ENCODE measurements at regions not wholly inside any gene's neighbourhood (a gene's known extent, or its start where the extent isn't known, plus 50 kb on each side); places are given as distances from the start of the nearest gene placed in this dataset.

DNA sequence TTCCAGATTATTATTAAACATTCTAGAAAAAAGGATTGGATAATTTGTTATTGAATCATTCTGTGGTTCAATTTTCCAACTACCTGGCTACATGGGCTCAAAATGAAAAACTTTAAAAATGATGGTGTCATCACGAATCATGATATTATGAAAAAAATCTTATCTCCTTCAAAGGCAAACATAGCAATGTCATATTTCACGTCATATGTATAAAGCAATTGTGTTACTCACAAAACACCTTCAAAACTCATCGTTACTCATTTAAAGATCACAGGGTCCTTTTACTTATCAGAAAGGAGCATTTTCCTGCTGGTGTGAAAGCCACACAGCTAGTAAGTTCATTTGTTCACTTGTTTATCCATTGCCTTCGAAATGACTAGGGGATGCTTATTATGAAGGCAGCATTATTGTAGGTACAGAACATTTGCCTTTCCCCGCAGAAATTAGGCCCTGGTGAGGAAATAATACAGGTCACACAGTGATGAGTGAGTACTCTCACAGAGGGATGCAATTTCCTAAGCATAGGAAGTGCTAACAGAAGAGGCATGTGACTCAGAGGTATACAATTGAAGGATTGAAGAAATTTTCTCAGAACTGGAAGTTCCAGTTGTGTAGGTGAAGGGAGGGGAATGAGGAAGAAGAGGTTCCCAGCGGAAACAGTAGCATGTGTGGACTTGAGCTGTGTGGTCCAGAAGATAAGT is 478.7 kb downstream of the INHBA start:
- no peaks in the 10 kb centered on the region for H3K4me1 ChIP-seq (ENCODE audit: control insufficient read depth in 4 of 4, insufficient read depth in 4 of 4, low read length in 3 of 4)
- no peaks in the 10 kb centered on the region for H3K36me3 ChIP-seq (ENCODE audit: control insufficient read depth in 4 of 4, insufficient read depth in 3 of 4, low read depth in 1 of 4, low read length in 3 of 4)
- H3K4me3 ChIP-seq (ENCODE audit: low read depth in 1 of 3, low read length in 3 of 3): no peak overlapping the region
- no peak overlapping the region for H3K9ac ChIP-seq (ENCODE audit: low read depth in 1 of 2, low read length in 2 of 2)
- H3K27ac ChIP-seq (ENCODE audit: low read depth in 1 of 2, low read length in 2 of 2): no peak overlapping the region
- no peaks in the 10 kb centered on the region for H3K27me3 ChIP-seq (ENCODE audit: control insufficient read depth in 4 of 4, insufficient read depth in 4 of 4, low read length in 3 of 4)
- no peak for DNase-seq (ENCODE audit: low spot score)
- WGBS: 90% methylated on average over 6 of the region's 6 CpGs
- H3K9me3 ChIP-seq (ENCODE audit: control insufficient read depth in 4 of 4, low read length in 3 of 4): peaks cover 0 to 3% (median 0%) of the 10 kb centered on the region in 4 donors
- no peak for TF ChIP-seq JUND (IDR thresholded peaks at IDR 0.05)
- no peak for TF ChIP-seq EGR1 (IDR thresholded peaks at IDR 0.05; ENCODE audit: low read depth in 2 of 2)
- TF ChIP-seq, protein P1, sequence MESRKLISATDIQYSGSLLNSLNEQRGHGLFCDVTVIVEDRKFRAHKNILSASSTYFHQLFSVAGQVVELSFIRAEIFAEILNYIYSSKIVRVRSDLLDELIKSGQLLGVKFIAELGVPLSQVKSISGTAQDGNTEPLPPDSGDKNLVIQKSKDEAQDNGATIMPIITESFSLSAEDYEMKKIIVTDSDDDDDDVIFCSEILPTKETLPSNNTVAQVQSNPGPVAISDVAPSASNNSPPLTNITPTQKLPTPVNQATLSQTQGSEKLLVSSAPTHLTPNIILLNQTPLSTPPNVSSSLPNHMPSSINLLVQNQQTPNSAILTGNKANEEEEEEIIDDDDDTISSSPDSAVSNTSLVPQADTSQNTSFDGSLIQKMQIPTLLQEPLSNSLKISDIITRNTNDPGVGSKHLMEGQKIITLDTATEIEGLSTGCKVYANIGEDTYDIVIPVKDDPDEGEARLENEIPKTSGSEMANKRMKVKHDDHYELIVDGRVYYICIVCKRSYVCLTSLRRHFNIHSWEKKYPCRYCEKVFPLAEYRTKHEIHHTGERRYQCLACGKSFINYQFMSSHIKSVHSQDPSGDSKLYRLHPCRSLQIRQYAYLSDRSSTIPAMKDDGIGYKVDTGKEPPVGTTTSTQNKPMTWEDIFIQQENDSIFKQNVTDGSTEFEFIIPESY (IDR thresholded peaks at IDR 0.05): no peak
- TF ChIP-seq GABPA (IDR thresholded peaks at IDR 0.05 in 1 of 2, conservative IDR thresholded peaks at IDR 0.05 in 1 of 2): no peak
- TF ChIP-seq, protein P2, sequence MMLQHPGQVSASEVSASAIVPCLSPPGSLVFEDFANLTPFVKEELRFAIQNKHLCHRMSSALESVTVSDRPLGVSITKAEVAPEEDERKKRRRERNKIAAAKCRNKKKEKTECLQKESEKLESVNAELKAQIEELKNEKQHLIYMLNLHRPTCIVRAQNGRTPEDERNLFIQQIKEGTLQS (IDR thresholded peaks at IDR 0.05): no peak
- TF ChIP-seq HNF4A (conservative IDR thresholded peaks at IDR 0.05): no peak
- no peak for TF ChIP-seq RXRA (IDR thresholded peaks at IDR 0.05)
- TF ChIP-seq, protein P3, sequence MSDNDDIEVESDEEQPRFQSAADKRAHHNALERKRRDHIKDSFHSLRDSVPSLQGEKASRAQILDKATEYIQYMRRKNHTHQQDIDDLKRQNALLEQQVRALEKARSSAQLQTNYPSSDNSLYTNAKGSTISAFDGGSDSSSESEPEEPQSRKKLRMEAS (IDR thresholded peaks at IDR 0.05): no peak
- no peak for TF ChIP-seq FOXA2 (IDR thresholded peaks at IDR 0.05)
- TF ChIP-seq, protein P4, sequence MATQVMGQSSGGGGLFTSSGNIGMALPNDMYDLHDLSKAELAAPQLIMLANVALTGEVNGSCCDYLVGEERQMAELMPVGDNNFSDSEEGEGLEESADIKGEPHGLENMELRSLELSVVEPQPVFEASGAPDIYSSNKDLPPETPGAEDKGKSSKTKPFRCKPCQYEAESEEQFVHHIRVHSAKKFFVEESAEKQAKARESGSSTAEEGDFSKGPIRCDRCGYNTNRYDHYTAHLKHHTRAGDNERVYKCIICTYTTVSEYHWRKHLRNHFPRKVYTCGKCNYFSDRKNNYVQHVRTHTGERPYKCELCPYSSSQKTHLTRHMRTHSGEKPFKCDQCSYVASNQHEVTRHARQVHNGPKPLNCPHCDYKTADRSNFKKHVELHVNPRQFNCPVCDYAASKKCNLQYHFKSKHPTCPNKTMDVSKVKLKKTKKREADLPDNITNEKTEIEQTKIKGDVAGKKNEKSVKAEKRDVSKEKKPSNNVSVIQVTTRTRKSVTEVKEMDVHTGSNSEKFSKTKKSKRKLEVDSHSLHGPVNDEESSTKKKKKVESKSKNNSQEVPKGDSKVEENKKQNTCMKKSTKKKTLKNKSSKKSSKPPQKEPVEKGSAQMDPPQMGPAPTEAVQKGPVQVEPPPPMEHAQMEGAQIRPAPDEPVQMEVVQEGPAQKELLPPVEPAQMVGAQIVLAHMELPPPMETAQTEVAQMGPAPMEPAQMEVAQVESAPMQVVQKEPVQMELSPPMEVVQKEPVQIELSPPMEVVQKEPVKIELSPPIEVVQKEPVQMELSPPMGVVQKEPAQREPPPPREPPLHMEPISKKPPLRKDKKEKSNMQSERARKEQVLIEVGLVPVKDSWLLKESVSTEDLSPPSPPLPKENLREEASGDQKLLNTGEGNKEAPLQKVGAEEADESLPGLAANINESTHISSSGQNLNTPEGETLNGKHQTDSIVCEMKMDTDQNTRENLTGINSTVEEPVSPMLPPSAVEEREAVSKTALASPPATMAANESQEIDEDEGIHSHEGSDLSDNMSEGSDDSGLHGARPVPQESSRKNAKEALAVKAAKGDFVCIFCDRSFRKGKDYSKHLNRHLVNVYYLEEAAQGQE (IDR thresholded peaks at IDR 0.05): no peak
- no peak for TF ChIP-seq SP1 (IDR thresholded peaks at IDR 0.05)
- no peak for TF ChIP-seq NR2F2 (IDR thresholded peaks at IDR 0.05)

DNA sequence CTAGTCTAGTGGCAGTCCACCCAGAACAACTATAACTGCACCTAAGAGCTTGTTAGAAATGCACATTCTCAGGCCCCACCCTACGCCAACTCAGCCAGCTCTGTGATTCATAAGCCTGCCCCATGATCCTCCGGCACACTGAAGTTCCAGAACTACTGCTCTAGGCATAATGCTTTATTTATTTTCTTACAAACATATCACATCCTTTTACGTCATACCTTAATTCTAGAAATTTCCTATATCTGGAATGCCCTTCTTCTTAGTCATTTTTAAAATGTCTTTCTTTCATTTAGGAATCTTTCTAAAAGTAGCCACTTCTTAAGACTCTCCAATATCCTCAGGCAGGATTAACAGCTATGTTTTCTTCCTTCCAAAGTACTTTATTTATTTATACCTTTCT is 480.1 kb downstream of the INHBA start:
- no peak overlapping the region for H3K9ac ChIP-seq (ENCODE audit: low read depth in 1 of 2, low read length in 2 of 2)
- TF ChIP-seq EGR1 (IDR thresholded peaks at IDR 0.05; ENCODE audit: low read depth in 2 of 2): no peak
- TF ChIP-seq, protein P5, sequence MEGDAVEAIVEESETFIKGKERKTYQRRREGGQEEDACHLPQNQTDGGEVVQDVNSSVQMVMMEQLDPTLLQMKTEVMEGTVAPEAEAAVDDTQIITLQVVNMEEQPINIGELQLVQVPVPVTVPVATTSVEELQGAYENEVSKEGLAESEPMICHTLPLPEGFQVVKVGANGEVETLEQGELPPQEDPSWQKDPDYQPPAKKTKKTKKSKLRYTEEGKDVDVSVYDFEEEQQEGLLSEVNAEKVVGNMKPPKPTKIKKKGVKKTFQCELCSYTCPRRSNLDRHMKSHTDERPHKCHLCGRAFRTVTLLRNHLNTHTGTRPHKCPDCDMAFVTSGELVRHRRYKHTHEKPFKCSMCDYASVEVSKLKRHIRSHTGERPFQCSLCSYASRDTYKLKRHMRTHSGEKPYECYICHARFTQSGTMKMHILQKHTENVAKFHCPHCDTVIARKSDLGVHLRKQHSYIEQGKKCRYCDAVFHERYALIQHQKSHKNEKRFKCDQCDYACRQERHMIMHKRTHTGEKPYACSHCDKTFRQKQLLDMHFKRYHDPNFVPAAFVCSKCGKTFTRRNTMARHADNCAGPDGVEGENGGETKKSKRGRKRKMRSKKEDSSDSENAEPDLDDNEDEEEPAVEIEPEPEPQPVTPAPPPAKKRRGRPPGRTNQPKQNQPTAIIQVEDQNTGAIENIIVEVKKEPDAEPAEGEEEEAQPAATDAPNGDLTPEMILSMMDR (IDR thresholded peaks at IDR 0.05; ENCODE audit: low read depth, low read length, missing input control): no peak
- TF ChIP-seq, protein P1 (IDR thresholded peaks at IDR 0.05): no peak
- no peak for TF ChIP-seq FOXA2 (IDR thresholded peaks at IDR 0.05)
- TF ChIP-seq, protein P4 (IDR thresholded peaks at IDR 0.05): no peak
- no peak for TF ChIP-seq YY1 (IDR thresholded peaks at IDR 0.05)
- TF ChIP-seq, protein P2 (IDR thresholded peaks at IDR 0.05): no peak
- no peak for TF ChIP-seq HNF4G (IDR thresholded peaks at IDR 0.05)
- H3K27me3 ChIP-seq (ENCODE audit: control insufficient read depth in 4 of 4, insufficient read depth in 4 of 4, low read length in 3 of 4): no peaks in the 10 kb centered on the region
- no peak for DNase-seq (ENCODE audit: low spot score)
- H3K4me3 ChIP-seq (ENCODE audit: low read depth in 1 of 3, low read length in 3 of 3): no peak overlapping the region
- no peaks in the 10 kb centered on the region for H3K36me3 ChIP-seq (ENCODE audit: control insufficient read depth in 4 of 4, insufficient read depth in 3 of 4, low read depth in 1 of 4, low read length in 3 of 4)
- no peaks in the 10 kb centered on the region for H3K9me3 ChIP-seq (ENCODE audit: control insufficient read depth in 4 of 4, low read length in 3 of 4)
- 93% methylated on average over 3 of the region's 3 CpGs for WGBS
- no peak overlapping the region for H3K27ac ChIP-seq (ENCODE audit: low read depth in 1 of 2, low read length in 2 of 2)
- H3K4me1 ChIP-seq (ENCODE audit: control insufficient read depth in 4 of 4, insufficient read depth in 4 of 4, low read length in 3 of 4): no peaks in the 10 kb centered on the region

All from liver (tissue), 8 donors.